Esophagus muscularis mucosa (tissue), 4 donors: ENCODE measurements at regions not wholly inside any gene's neighbourhood (a gene's known extent, or its start where the extent isn't known, plus 50 kb on each side); places are given as distances from the start of the nearest gene placed in this dataset.

Source experiments
- EP300 ChIP-seq: sonication (generic); formaldehyde crosslinking; IDR thresholded peaks from one replicate; pipeline ENCODE4 v1.6.1; 2017; ENCODE audit warnings: antibody characterized with exemption
- POLR2A ChIP-seq: fragments of 450-650 bp; IDR thresholded peaks from one replicate; pipeline ENCODE4 v1.6.1; 2017; ENCODE audit warnings: antibody characterized with exemption, moderate library complexity, mild to moderate bottlenecking, low read depth
- POLR2AphosphoS5 ChIP-seq, 2 donors: sonication (generic); formaldehyde crosslinking; IDR thresholded peaks; one replicate each; pipeline ENCODE4 v1.6.1; 2017; ENCODE audit warnings: antibody characterized with exemption in 2 of 2
- TF ChIP-seq, protein P1 (sequence below), 3 experiments: fragments of 200-600 bp in 2 of 3; fragments of 450-650 bp in 1 of 3; sonication (generic) in 2 of 3; IDR thresholded peaks; one replicate each; pipeline ENCODE4 v1.5.1; 2017 to 2019; ENCODE audit warnings: antibody characterized with exemption in 3 of 3, mild to moderate bottlenecking in 2 of 3, moderate library complexity in 1 of 3

DNA sequence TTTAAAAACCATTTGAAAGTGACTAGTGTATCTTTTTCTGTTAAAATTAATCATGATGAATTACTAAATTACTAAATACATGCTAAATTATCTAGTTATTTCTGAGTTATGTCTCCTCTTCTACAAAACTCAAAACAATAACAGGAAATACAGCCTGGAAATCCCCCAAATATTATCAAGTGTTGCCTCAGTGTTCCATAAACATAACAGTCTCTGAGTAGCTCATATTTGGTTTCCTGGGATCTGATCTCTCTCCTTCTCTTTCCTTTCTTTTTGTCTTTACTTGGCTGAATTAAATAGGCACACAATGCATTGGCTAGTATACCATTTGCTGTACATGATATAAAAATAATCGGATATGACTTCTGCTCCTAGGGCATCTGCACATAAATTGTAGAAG, 277.6 kb upstream of the IGFBP3 start:
- TF ChIP-seq, protein P1, sequence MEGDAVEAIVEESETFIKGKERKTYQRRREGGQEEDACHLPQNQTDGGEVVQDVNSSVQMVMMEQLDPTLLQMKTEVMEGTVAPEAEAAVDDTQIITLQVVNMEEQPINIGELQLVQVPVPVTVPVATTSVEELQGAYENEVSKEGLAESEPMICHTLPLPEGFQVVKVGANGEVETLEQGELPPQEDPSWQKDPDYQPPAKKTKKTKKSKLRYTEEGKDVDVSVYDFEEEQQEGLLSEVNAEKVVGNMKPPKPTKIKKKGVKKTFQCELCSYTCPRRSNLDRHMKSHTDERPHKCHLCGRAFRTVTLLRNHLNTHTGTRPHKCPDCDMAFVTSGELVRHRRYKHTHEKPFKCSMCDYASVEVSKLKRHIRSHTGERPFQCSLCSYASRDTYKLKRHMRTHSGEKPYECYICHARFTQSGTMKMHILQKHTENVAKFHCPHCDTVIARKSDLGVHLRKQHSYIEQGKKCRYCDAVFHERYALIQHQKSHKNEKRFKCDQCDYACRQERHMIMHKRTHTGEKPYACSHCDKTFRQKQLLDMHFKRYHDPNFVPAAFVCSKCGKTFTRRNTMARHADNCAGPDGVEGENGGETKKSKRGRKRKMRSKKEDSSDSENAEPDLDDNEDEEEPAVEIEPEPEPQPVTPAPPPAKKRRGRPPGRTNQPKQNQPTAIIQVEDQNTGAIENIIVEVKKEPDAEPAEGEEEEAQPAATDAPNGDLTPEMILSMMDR (IDR thresholded peaks at IDR 0.05) = no peak
- no peak for TF ChIP-seq EP300
- no peak for TF ChIP-seq POLR2A
- TF ChIP-seq POLR2AphosphoS5 (IDR thresholded peaks at IDR 0.05) = no peak
